ENCODE measurements at regions not wholly inside any gene's neighbourhood (a gene's known extent, or its start where the extent isn't known, plus 50 kb on each side); places are given as distances from the start of the nearest gene placed in this dataset.

GRCh38 chr4:24000470-24000831 is 110.6 kb upstream of the PPARGC1A start (continued):
- TF ChIP-seq OSR1 (CRISPR knock-in tag; IDR thresholded peaks at IDR 0.05) (no peak), TSHZ2 (CRISPR knock-in tag; IDR thresholded peaks at IDR 0.05) (no peak), GLIS3 (CRISPR knock-in tag; IDR thresholded peaks at IDR 0.05) (no peak), ISL1 (CRISPR knock-in tag; IDR thresholded peaks at IDR 0.05) (no peak), ZNF565 (CRISPR knock-in tag; conservative IDR thresholded peaks at IDR 0.05; ENCODE audit: low read depth) (no peak), PPARA (CRISPR knock-in tag; IDR thresholded peaks at IDR 0.05; ENCODE audit: borderline replicate concordance) (no peak), RARB (CRISPR knock-in tag; IDR thresholded peaks at IDR 0.05) (no peak), PATZ1 (CRISPR knock-in tag; IDR thresholded peaks at IDR 0.05; ENCODE audit: borderline replicate concordance) (no peak), ESRRG (CRISPR knock-in tag; IDR thresholded peaks at IDR 0.05) (no peak)

- TF ChIP-seq SNAI2 (CRISPR knock-in tag; IDR thresholded peaks at IDR 0.05) (no peak), ARNTL (CRISPR knock-in tag; IDR thresholded peaks at IDR 0.05; ENCODE audit: borderline replicate concordance, low read depth) (no peak), ZNF70 (CRISPR knock-in tag; IDR thresholded peaks at IDR 0.05) (no peak), PATZ1 (CRISPR knock-in tag; IDR thresholded peaks at IDR 0.05; ENCODE audit: borderline replicate concordance) (no peak), TCF4 (CRISPR knock-in tag; IDR thresholded peaks at IDR 0.05; ENCODE audit: borderline replicate concordance) (no peak), ISL1 (CRISPR knock-in tag; IDR thresholded peaks at IDR 0.05) (no peak), ESRRG (CRISPR knock-in tag; IDR thresholded peaks at IDR 0.05) (no peak), ZFP30 (CRISPR knock-in tag; IDR thresholded peaks at IDR 0.05) (no peak), TOX (CRISPR knock-in tag; IDR thresholded peaks at IDR 0.05; ENCODE audit: borderline replicate concordance) (no peak), ZC3H10 (CRISPR knock-in tag; IDR thresholded peaks at IDR 0.05) (no peak), ZFP3 (CRISPR knock-in tag; IDR thresholded peaks at IDR 0.05) (no peak)
- no peak for ATAC-seq
These were observed 110.0 kb upstream of the PPARGC1A start for GRCh38 chr4:23999714-24000469.

- TF ChIP-seq ZNF8 (CRISPR knock-in tag; IDR thresholded peaks at IDR 0.05), result no peak
- no peak for TF ChIP-seq BACH2 (CRISPR knock-in tag; IDR thresholded peaks at IDR 0.05; ENCODE audit: borderline replicate concordance)
These were observed 103.5 kb upstream of the PPARGC1A start for GRCh38 chr4:23993373-23993772.

GRCh38 chr4:23991444-23991843 is 101.6 kb upstream of the PPARGC1A start:
- no peak for ATAC-seq
- TF ChIP-seq ZNF70 (CRISPR knock-in tag; IDR thresholded peaks at IDR 0.05) (no peak), SNAI2 (CRISPR knock-in tag; IDR thresholded peaks at IDR 0.05) (no peak), ZC3H10 (CRISPR knock-in tag; IDR thresholded peaks at IDR 0.05) (no peak), CSDC2 (CRISPR knock-in tag; IDR thresholded peaks at IDR 0.05) (no peak), ZNF8 (CRISPR knock-in tag; IDR thresholded peaks at IDR 0.05) (no peak), PPARA (CRISPR knock-in tag; IDR thresholded peaks at IDR 0.05; ENCODE audit: borderline replicate concordance) (no peak), POU6F1 (CRISPR knock-in tag; IDR thresholded peaks at IDR 0.05; ENCODE audit: borderline replicate concordance, low read depth) (no peak), BACH2 (CRISPR knock-in tag; IDR thresholded peaks at IDR 0.05; ENCODE audit: borderline replicate concordance) (no peak), CSRNP3 (CRISPR knock-in tag; IDR thresholded peaks at IDR 0.05) (no peak), TOX (CRISPR knock-in tag; IDR thresholded peaks at IDR 0.05; ENCODE audit: borderline replicate concordance) (no peak), TSHZ2 (CRISPR knock-in tag; IDR thresholded peaks at IDR 0.05) (no peak)

More at GRCh38 chr4:23993373-23993772, 103.5 kb upstream of the PPARGC1A start:
- ATAC-seq, result no peak
